SIG-M5 (cell line): ENCODE measurements at regions not wholly inside any gene's neighbourhood (a gene's known extent, or its start where the extent isn't known, plus 50 kb on each side); places are given as distances from the start of the nearest gene placed in this dataset.

Source experiments
- DNase-seq: peaks from one replicate; lab custom pipeline; 2025; lab: John Stamatoyannopoulos, UW

DNA sequence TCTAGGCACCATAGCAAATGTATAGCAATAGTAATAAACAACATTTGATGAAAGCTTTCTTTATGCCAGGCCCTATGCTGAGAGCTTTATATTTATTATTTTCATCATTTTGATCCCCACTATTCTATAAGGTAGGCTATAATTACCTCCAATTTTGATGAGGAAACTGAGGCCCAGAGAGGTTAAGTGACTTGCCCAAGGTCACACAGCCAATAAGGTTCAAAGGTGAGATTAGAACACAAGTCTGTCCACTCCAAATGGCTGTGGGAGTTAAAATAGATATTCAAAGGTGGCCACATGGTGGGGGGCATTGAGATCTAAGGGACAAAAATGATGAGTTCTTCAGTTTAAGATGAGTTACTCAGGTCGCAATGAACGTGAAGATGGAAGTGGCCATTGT lies 269.9 kb downstream of the BMP7 start:
- DNase-seq, result no peak

- no peak for DNase-seq
Measured at GRCh38 chr20:56998438-56998837, 268.0 kb downstream of the BMP7 start.

DNA sequence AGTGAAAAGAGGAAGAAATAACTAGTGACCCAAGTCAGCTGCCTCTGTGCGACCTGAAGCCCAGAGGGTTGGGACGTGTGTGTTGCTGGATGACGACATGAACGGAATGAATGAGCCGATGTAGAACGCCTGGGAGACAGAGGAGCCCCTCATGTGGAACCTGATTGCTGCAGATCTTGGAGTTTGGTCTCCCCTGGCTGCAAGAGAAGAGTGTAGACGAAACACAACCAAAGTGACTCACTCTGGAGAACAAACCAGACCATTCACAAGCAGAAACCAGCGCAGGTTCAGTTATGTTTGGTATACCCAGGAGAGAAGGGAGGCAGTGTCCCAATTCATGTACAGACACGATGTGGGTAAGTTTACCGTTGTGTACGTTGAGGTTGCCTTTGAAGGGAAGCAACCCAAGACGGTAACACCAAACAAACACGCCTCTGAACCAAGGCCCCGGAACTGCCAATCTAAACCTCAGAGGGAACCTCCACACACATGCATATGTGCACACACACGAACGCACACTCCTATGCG lies 265.9 kb downstream of the BMP7 start:
- no peak for DNase-seq

GRCh38 chr20:57001126-57001767 lies 265.2 kb downstream of the BMP7 start:
- no peak for DNase-seq

DNA sequence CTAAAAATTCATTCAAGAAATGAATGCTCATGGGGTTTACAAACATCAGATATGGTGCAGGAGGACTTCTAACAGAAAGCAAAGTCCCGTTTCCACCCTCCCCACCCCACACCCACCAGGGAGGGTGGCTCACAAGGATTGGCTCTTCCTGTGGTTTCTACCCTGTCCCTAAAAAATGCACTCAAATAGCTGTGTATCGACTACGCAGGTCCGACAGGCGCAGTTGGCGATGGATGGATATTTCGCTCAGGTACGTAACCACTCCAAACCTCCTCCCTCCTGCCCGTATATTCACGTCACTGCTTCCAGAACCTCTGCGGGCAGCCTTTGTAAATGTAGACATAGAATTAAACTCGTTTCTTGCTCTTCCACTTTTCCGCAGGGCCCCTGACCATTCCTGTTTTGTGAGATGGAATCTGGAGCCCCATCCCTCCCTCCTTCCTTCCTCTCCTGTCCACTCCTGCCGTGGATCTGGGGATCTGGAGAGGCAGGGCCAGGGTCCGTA lies 264.3 kb downstream of the BMP7 start:
- DNase-seq, result no peak

GRCh38 chr20:57003012-57003411 lies 263.4 kb downstream of the BMP7 start:
- no peak for DNase-seq

DNA sequence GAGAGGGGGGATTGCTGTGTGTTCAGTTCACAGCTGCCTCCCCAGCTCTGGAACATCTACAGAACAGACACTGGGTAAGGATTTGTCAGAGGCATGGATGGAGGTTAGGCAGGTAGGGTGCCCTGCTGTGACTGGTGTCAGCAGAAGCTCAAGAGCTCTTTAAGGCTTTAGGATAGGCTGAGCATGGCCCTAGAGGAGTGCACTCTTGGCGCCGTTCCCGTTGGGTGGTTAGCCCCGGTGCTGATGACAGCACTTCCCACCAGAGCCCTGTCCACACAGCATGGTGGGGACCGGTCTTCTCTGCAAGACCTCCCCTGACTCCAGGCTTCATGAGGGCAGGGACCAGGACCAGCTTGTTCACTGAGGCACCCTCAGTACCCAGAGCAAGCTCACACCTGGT lies 262.0 kb downstream of the BMP7 start:
- no peak for DNase-seq

DNA sequence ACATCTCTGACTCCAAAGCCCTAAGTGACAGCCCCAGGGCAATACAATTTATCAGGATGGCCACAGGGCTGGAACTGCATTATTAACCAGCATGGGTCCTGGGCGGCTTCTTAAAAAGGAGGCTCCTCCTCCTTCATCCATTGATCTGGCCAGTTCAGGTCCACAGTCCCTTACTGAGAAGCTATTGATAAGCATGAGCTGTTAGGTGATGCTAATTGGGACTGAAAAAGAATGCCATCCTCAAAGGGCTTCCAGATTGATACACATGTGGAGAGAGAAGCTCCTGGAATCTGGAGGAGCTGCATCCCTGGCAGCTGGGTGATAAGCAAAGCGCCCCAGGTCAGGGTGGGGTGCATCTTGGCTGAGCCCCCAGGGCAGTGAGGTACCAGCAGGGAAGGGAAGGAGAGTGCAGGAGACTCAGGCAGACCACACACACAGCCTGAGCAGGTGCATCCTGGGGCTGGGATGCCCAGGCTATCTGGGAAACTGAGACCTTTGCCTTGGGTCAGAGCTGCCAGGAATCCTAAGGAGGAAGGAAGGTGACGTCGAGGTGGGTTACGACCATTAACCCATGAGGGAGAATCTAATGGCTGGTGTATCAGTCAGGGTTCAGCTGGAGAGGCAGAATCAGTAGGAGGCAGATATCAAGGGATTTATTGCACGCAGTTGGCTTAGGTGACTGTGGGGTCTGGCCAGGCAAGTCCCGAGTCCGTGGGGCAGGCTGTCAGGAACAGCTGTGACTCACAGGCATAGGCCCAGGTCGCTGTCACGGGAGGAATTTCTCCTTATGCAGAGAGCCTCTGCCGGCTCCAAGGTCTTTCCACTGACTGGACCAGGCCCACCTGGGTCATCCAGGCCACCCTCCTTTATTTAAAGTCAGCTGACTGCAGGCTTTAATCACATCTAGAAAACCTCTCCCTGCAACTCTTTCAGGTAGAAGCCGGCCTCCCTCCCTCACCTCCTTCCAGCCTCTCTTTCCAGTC lies 261.2 kb downstream of the BMP7 start:
- DNase-seq, result no peak

DNA sequence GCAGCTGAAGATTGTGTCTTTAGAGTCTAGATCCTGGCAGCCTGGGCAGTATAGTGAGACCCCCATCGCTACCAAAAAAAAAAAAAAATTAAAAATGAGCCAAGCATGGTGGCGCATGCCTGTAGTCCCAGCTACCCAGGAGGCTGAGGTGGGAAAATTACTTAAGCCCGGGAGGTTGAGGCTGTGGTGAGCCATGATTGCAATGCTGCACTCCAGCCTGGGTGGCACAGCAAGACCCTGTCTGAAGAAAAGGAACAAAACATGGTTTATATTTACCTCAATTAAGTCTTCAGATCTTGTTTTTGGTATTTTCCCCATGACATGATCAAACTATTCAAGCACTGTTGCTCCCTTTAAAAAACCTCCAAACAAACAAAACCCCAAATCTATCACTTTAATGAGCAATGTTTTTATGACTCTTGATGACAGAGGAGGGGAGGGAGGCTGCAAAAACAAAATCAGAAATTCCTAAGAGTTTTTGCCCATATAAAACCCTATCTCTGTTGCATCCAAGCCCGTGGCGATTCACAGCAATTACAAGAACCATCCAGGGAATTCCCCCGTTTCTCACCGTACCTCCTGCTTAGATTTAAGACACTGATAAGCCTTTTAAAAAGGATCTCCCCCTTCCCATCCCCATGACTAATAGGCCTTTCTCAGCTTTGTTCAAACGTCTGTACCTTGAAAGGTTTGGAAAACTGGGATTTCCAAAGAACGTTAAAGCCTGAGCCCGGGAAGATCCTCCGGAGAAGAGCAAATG lies 259.9 kb downstream of the BMP7 start:
- DNase-seq, result no peak

- DNase-seq, result no peak
Measured at GRCh38 chr20:57007171-57007540, 259.3 kb downstream of the BMP7 start.

DNA sequence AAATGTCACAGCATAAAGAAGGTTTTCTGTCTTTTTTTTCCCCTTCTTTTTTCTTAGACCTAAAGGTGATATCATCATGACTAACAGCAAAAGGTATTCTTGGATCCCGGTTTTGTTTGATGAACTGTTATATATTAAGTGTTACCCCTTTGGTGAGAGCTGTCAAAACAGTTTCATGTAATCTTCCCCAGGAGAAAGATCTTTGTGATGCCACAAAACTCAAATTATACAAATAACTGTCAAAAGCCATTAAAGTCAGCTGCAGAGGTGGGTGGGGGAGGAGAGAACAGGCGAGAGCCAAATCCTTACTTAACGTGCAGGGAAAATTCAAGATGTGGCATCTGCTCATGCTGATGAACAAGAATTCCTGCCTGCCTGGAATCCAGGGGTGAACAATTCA lies 258.2 kb downstream of the BMP7 start:
- DNase-seq, result no peak

GRCh38 chr20:57009355-57009754 lies 257.1 kb downstream of the BMP7 start:
- DNase-seq, result no peak

DNA sequence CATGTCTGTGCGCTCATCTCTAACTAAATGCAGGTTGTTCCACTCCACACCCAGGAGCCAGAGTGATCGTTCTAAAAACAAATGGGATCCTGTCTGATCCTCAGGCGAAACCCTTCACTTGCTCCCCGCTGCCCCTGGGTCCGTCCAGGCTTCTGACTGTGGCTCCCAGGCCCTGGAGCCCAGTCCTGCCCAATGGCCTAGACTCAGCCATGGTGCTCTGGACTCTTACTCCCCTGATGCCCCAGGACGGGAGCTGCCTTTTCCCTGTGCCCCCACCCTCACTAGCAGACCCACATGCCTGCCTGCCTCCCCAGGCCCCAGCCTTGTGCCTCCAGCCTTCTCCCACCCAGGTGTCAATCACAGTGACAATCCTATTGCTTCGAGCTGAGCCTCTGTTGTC lies 256.7 kb downstream of the BMP7 start:
- no peak for DNase-seq

- no peak for DNase-seq
Measured at GRCh38 chr20:57012691-57013090, 253.8 kb downstream of the BMP7 start.

GRCh38 chr20:57013217-57013616 lies 253.2 kb downstream of the BMP7 start:
- no peak for DNase-seq

- DNase-seq, result no peak
Measured at GRCh38 chr20:57013741-57014140, 252.7 kb downstream of the BMP7 start.

DNA sequence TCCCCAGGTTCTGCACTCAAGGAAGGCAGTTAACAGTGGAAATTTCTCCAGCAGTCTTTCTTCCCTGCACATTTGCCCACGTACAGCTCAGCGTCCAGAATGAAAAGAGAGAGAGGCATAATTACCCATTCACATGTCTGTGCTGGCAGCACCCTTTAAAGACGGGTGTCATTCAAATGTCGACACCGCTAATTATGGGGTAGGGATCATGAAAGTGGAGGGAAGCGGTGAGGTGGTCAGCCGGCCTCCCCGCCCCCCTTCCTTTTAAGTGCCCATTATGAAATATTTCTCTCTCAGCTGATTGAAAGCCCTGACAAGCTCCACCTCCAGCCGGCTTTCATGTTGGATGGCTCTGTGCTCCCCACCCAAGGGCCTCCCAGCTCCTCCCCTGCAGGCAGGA lies 246.1 kb downstream of the BMP7 start:
- DNase-seq, result no peak

- DNase-seq, result no peak
Measured at GRCh38 chr20:57022306-57022705, 244.1 kb downstream of the BMP7 start.

DNA sequence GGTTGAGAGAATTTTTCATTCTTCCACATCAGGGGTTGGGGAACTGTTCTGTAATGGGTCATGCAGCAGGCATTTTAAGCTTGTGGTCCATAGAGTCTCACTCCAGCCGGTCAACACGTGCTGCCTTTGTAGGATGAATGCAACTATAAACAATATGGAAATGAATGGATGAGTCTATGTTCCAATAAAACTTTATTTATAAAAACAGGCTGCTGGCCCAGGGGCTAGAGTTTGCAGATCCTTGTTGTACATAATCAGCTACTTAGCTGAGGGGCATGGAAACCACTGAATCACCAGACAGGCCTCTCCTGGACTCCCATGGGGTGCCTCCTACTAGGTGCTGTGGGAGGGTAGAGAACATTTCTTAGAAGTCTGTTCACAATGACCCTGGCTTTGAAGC lies 243.4 kb downstream of the BMP7 start:
- DNase-seq, result no peak

DNA sequence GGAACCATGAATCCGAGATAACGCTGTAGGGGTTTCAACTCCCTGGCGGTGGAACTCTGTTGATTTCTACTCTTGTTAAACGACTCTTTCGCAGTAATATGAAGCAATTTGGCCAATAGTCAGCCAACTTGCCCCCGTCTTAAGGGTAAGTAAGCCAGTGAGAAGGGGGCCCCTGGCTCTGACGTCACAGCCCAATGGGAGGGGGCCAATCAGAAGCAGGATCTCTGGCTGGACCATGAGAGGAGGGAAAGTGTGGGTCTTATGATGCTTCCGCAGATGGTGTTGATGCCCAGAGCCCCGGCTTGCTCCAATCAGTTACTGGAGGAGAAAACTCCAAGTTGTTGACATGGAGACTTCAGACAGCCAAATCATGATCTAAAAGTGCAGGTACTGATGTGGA lies 242.4 kb downstream of the BMP7 start:
- no peak for DNase-seq

- DNase-seq, result no peak
Measured at GRCh38 chr20:57024849-57025248, 241.6 kb downstream of the BMP7 start.

DNA sequence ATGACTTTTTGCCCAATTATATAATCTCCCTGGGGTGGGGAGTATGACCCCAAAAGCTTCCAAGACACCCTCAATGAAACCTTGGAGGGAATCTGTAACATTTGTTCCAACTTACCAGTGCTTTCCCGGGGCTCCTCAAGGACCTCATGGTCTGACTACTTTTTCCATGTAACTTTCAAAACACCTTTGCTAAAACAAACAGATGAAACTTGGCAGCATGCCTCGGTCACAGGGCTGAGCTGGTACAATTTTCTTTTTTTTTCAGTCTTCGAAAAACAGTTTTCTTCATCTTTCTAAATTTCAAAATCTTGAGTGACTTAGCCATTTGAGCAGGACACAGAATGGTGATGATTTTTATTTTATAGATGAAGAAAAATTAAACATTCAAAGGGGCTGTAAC lies 241.2 kb downstream of the BMP7 start:
- no peak for DNase-seq
